HG02798 (cell line): ENCODE measurements at regions not wholly inside any gene's neighbourhood (a gene's known extent, or its start where the extent isn't known, plus 50 kb on each side); places are given as distances from the start of the nearest gene placed in this dataset.

ENCODE experiments used
- ATAC-seq: cut with Tn5 transposase; IDR thresholded peaks from one replicate; pipeline ENCODE4 v1.9.1; 2021; ENCODE audit warnings: mild to moderate bottlenecking; ENCODE audit not compliant: unreplicated experiment, poor library complexity

DNA sequence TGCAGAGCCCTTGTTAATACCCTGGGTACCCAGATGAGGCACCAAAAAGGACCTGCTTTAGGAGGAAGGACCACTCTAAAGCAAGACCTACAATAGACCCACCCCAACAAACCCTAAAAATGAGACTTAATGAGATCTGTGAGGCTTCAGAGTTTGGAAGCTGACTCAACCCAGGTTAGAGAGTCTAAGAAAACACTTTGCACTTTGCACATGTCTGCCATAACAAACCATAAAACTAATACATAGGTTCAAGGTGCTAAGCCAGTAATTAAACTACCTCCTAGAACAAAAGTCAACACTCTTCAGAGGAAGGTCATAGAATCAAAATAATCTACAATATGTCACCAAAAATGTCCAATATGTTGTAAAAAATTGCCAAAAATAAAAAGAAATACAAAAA is 124.7 kb upstream of the C1orf21 start:
- no peak for ATAC-seq

GRCh38 chr1:184267747-184268146 is 119.1 kb upstream of the C1orf21 start:
- ATAC-seq = no peak

DNA sequence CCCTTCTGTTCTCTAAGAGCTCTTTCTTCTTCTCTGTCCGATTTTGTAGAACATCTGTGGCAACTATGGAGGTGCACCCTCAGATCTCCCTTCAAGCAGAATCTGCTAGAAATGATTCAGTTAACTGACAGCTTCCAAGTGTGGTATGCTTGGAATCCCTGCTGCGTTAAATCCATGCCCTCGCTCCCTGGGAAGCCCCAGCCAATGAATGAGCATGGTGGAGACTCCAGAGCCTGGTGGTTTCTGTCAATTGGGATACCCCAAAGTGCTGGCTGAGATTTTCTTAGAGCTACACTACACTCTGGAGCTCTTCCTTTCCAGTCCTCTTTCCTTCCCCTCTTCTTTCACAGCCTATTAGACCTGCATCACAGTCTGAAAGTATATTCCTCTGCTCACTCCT is 116.3 kb upstream of the C1orf21 start:
- no peak for ATAC-seq

GRCh38 chr1:184272175-184272866 is 114.5 kb upstream of the C1orf21 start:
- ATAC-seq = no peak

- ATAC-seq = no peak
Measured at GRCh38 chr1:184276416-184276815, 110.4 kb upstream of the C1orf21 start.

DNA sequence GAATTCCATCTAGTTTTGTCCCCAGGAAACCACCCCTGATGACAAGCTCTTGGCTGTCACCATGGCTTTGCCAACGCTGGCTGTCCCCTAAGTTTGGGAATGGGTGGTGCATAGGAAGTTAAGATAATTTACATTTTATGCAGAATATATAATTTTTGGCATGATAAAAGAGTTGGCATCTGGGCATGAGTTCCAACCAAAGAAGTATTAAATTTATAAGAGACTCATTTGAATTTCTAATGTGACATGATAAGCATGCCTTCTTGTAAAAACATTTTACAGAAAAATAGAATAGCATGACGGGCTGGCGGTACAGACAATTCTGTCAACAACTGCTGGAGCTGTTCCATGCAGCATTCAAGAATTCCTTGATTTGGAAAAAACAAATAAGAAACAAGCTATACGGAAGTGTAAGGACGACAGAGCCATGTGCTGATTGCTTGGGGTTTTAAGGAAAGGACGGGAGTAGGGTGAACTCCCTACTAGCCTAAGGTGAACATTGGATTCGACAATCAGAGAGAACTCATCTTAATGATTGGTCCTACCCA is 106.8 kb upstream of the C1orf21 start:
- ATAC-seq = no peak

DNA sequence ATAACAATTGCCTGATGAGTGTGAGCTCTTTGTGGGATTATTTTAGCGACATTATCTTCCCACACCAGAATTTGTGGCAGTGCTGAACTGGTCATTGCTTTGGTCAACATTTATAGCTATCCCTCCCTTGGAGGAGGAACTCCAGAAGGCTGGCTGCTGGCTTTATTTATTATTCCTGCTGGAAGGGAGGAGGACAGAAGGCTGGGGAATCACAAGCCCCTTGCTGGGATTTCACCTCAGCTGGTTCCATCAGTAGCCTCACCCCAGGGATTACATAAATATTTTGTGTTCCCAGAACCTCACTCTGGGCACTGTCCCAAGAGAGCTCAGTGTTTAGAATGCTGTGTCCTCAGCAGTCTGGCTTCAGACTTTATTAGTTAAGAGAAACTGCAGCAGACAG is 102.8 kb upstream of the C1orf21 start:
- ATAC-seq = no peak

DNA sequence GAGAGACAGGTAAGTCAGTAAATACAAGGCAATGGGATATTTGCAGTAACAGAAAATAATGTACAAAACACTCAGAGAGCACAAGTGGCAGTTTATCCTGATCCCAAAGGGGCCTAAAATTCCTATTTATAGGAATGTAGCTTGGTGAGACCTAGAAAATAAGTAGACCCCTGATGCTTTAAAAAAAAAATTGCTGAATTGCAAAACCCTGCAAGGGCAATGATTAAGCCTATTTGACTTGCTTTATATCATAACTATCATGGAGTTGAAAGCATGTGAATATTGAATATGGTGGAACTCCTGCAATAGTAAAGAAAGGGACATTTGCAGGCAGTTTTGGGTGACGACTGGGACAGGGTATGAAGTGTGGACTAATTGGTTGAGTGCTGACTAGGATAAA is 101.9 kb upstream of the C1orf21 start:
- no peak for ATAC-seq

DNA sequence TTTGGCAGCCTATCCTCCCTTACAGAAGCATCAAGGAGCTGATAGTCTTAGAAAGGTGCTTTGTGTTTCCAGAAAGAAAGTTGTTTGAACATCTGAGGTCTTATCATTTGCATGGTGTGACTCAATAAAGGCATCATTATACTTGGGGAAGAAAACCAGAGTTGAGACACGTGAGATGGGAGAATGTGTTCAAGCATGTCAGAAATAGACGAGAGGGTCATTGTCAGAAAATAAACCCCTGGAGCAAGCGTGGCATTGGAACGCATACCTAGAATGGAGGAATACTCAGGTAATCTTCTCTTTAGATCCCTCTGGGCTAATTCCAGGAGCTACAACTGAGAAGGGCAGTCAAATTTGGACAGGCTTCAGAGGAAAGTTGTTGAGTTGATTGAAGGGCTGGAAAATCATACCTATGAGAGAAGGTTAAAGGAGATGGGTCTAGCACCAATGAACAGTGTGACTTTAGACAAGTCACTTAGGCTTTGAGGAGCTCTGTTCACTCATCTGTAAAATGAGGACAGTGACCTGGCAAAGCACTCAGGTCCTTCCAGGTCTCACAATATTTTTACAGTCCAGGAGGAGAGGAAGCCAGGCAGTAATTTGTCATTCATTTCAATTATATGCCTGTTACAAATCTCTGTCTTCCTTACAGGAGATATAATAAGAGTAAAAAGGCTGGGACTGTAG is 101.3 kb upstream of the C1orf21 start:
- no peak for ATAC-seq

DNA sequence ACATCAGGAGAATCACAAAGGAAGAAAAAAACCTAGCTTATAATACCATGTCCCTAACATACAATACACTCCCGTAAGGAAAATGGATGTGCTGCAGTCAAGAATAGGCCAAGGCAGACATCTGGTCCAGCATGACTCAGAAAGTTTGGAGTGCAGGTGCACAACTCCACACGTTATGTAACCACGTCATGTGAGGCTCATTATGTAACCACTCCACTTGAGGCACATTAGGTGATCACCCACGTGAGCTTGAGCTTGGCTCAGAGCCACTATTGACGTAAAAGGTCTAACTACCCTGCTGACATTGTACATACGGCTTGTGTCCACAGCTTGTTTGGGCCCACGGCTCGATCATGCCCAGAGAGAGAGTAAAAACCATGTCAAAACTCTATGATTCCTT is 99.8 kb upstream of the C1orf21 start:
- ATAC-seq = no peak

GRCh38 chr1:184289825-184290550 is 96.8 kb upstream of the C1orf21 start:
- no peak for ATAC-seq

GRCh38 chr1:184291701-184292100 is 95.1 kb upstream of the C1orf21 start:
- ATAC-seq = no peak

DNA sequence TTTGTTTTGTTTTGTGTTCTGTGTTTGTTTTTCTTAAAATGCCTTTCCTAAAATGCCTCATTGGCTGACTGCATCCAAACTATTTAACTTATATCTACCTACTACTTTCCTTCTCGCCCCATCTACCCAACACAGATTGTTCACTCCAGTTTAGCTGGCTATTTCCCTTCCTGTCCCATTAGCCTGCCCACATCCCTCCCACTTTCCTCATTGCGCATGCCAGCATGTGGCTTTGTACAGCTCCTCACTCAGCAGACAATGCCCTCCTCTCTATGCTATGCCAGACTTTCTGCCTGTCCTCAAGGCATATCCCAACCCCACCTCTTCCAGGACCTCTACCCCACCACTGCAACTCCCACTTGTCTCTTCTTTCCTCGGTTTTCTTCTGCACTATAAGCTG is 94.7 kb upstream of the C1orf21 start:
- ATAC-seq = no peak

DNA sequence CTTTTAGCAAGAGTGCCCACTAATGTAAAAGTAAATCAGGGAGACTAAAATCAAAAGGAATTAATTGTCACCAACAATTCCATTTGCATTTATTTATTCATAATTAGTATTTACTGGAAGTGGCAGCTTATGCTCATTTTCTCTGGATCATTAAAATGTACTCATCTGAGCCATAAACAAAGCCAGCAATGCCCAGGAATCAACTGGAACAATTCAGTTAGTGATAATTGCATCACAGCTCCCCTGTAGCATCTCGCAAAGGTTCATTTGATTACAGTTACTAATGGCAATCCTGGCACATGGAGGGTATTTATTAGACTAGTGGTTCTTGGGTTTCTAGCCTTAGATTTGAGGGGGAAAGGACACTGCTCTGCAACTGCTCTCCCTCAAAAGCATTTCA is 92.7 kb upstream of the C1orf21 start:
- no peak for ATAC-seq

GRCh38 chr1:184296466-184297243 is 90.2 kb upstream of the C1orf21 start:
- no peak for ATAC-seq

DNA sequence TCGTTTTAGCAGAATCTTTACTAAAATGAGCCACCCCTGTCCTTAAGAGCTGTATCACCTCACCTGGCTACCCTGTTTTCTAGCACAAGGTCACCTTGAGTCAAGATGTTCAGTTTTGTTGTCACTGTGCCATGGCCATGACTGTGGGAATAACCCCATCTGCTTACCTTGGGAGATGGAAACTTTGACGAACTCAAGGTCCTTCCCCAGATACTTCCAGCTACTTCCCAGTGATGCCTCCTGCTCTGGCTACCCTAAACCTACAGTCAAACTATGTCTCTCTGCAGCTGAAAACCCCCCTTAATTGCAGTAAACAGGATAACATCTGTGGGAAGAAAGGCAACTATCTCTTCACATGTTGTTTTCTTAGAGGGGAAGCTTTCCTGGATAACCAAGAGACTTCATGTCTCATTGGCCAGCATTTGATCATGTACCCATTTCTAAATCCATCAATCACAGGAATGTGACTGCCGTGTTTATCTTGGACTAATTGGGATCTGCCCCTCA is 89.5 kb upstream of the C1orf21 start:
- ATAC-seq = no peak

DNA sequence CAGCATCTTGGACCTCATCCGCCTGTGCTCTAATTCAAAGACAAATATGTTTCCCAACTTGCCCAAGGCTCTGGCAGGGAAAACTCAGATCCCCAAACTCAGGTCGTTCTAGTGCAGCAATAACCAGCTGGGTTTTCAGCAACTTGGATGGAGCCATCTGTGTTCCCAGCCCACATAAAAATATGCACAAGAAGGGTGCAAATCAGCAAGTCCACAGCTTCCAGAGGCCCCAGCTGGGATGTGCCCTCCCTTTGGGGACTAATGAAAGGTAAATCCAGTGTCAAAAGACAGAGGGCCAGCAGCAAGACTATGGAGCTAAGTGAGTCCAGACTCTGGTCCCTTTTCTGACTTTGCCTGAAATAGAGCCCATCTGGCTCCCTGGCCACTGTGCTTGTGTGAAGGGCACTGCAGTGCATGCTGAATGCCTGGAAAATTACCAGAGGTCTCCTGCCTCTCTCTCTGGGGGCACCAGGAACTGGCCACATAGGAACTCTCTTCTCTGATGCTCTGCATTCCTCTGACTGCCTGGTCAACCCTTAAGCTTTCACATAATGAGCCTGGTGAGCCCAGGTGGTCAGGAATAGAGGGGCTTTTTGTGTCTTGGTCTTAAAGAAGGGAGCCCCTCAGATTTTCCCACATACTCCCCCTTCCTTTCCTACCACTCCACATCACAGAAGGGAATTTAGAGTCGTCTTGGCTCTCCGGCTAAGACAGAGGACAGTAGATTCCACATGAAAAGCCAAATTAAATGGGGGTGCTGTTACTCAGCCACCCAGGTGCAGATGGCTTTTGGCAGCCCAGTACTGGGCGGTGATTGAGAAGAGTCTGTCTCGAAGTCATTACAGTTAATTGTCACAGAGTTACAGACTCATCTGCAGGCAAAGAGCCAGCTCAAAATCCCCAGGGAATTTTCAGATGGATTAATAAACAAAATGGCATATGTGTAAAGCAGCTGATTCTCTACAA is 88.1 kb upstream of the C1orf21 start:
- ATAC-seq = no peak

- ATAC-seq = no peak
Measured at GRCh38 chr1:184299406-184299790, 87.4 kb upstream of the C1orf21 start.

GRCh38 chr1:184299796-184300195 is 87.0 kb upstream of the C1orf21 start:
- ATAC-seq = no peak
